ENCODE measurements at regions not wholly inside any gene's neighbourhood (a gene's known extent, or its start where the extent isn't known, plus 50 kb on each side); places are given as distances from the start of the nearest gene placed in this dataset.

GRCh38 chr11:87429996-87430395 is 392.3 kb downstream of the TMEM135 start:
- H3K27ac ChIP-seq: no peak overlapping the region
- no peaks in the 10 kb centered on the region for H3K9me3 ChIP-seq
- no peaks in the 10 kb centered on the region for H3K36me3 ChIP-seq
- DNase-seq: no peak
- TF ChIP-seq CTCF (IDR thresholded peaks at IDR 0.05): no peak
- intact Hi-C loops (cut with DNase I; ENCODE audit: low total_unique reads): loop anchor here (5.0 kb wide), 1 partner anchor 498 kb away; no protein-coding TSS in a partner anchor
- no peak overlapping the region for H3K4me3 ChIP-seq
- H3K4me1 ChIP-seq: peaks cover 0 to 11% (median 0%) of the 10 kb centered on the region in 4 donors
- no peaks in the 10 kb centered on the region for H3K27me3 ChIP-seq

GRCh38 chr11:87428266-87428665 is 390.5 kb downstream of the TMEM135 start:
- intact Hi-C loops (cut with DNase I; ENCODE audit: low total_unique reads): loop anchor here (5.0 kb wide), 1 partner anchor 496 kb away; no protein-coding TSS in a partner anchor
- H3K27me3 ChIP-seq: no peaks in the 10 kb centered on the region
- TF ChIP-seq CTCF (IDR thresholded peaks at IDR 0.05): no peak
- H3K27ac ChIP-seq: no peak overlapping the region
- no peak overlapping the region for H3K4me3 ChIP-seq
- peaks cover 0 to 11% (median 0%) of the 10 kb centered on the region in 4 donors for H3K4me1 ChIP-seq
- no peak for DNase-seq
- no peaks in the 10 kb centered on the region for H3K9me3 ChIP-seq
- no peaks in the 10 kb centered on the region for H3K36me3 ChIP-seq

- H3K4me1 ChIP-seq: peaks cover 0 to 3% (median 0%) of the 10 kb centered on the region in 4 donors
- H3K27ac ChIP-seq: no peak overlapping the region
- TF ChIP-seq CTCF (IDR thresholded peaks at IDR 0.05): no peak
- H3K4me3 ChIP-seq: no peak overlapping the region
- intact Hi-C loops (cut with DNase I; ENCODE audit: low total_unique reads): loop anchor here (2.0 to 5.0 kb wide), 2 partner anchors 73 to 494 kb away; no protein-coding TSS in a partner anchor
- H3K9me3 ChIP-seq: no peaks in the 10 kb centered on the region
- no peaks in the 10 kb centered on the region for H3K27me3 ChIP-seq
- no peak for DNase-seq
- no peaks in the 10 kb centered on the region for H3K36me3 ChIP-seq
These were observed 388.2 kb downstream of the TMEM135 start for GRCh38 chr11:87425943-87426342.

- intact Hi-C loops (cut with DNase I; ENCODE audit: low total_unique reads): loop anchor here (2.0 to 5.0 kb wide), 2 partner anchors 73 to 493 kb away; no protein-coding TSS in a partner anchor
- DNase-seq: no peak
- no peaks in the 10 kb centered on the region for H3K36me3 ChIP-seq
- TF ChIP-seq CTCF (IDR thresholded peaks at IDR 0.05): no peak
- no peak overlapping the region for H3K27ac ChIP-seq
- no peak overlapping the region for H3K4me3 ChIP-seq
- no peaks in the 10 kb centered on the region for H3K27me3 ChIP-seq
- peaks cover 0 to 8% (median 0%) of the 10 kb centered on the region in 4 donors for H3K4me1 ChIP-seq
- H3K9me3 ChIP-seq: no peaks in the 10 kb centered on the region
These were observed 387.7 kb downstream of the TMEM135 start for GRCh38 chr11:87425391-87425790.

GRCh38 chr11:87423161-87423560 is 385.4 kb downstream of the TMEM135 start:
- intact Hi-C loops (cut with DNase I; ENCODE audit: low total_unique reads): no loop called here
- H3K27ac ChIP-seq: no peak overlapping the region
- H3K9me3 ChIP-seq: no peaks in the 10 kb centered on the region
- no peak for DNase-seq
- peaks cover 0 to 23% (median 5%) of the 10 kb centered on the region in 4 donors for H3K4me1 ChIP-seq
- TF ChIP-seq CTCF (IDR thresholded peaks at IDR 0.05): no peak
- H3K4me3 ChIP-seq: no peak overlapping the region
- no peaks in the 10 kb centered on the region for H3K27me3 ChIP-seq
- H3K36me3 ChIP-seq: no peaks in the 10 kb centered on the region

- Histone ChIP-seq H3K4me3 (no peak overlapping the region), H3K4me1 (peaks cover 0 to 23% (median 5%) of the 10 kb centered on the region in 4 donors), H3K27me3 (no peaks in the 10 kb centered on the region), H3K27ac (no peak overlapping the region), H3K9me3 (no peaks in the 10 kb centered on the region), H3K36me3 (no peaks in the 10 kb centered on the region)
- no peak for DNase-seq
- intact Hi-C loops (cut with DNase I; ENCODE audit: low total_unique reads): no loop called here
- no peak for TF ChIP-seq CTCF (IDR thresholded peaks at IDR 0.05)
These were observed 384.8 kb downstream of the TMEM135 start for GRCh38 chr11:87422566-87422965.

All from tibial artery (tissue), 4 donors.